HCT116 (cell line): ENCODE measurements at regions not wholly inside any gene's neighbourhood (a gene's known extent, or its start where the extent isn't known, plus 50 kb on each side); places are given as distances from the start of the nearest gene placed in this dataset.

Experiments
- ATAC-seq: fragments of 200-7000 bp; cut with Tn5 transposase; 2 replicates; pipeline ENCODE4 v1.9.1; 2020; ENCODE audit warnings: mild to moderate bottlenecking, moderate library complexity
- BruUV-seq: library from RNA; stranded (reverse); fragments of 400-500 nt; replicated peaks from 2 replicates; lab custom pipeline; 2021; lab: Mats Ljungman, UMichigan
- CTCF ChIA-PET: fragments of 300-600 bp; sonication (Branson Sonifier 250); formaldehyde crosslinking; loops from one replicate; lab custom pipeline; 2021; ENCODE audit warnings: antibody characterized with exemption; lab: Charles Lee
- POLR2A ChIA-PET: fragments of 300-600, 350-600 bp; sonication (Branson Sonifier 250); formaldehyde crosslinking; loops from one replicate; lab custom pipeline; 2021; ENCODE audit warnings: antibody characterized with exemption; lab: Charles Lee
- RAD21 ChIA-PET, 2 experiments: fragments of 300-600 bp; sonication (Branson Sonifier 250); formaldehyde crosslinking; loops; one replicate each; lab custom pipeline; 2023; ENCODE audit warnings: low total read pairs in 2 of 2; ENCODE audit not compliant: uncharacterized antibody in 2 of 2, unreplicated experiment in 2 of 2, low non-redundant PET in 1 of 2; lab: Charles Lee
- DNase-seq: peaks from one replicate; pipeline ENCODE4 v3.0.0-alpha.2; 2010; ENCODE audit warnings: low read depth, low spot score
- H2AFZ ChIP-seq: fragments of 200-600 bp; shearing (Covaris generic), sonication (generic); 2 replicates; pipeline ENCODE4 v1.6.1; 2017; ENCODE audit warnings: low read depth, mixed run types, mixed read lengths, antibody characterized with exemption, low read length; ENCODE audit not compliant: poor library complexity, severe bottlenecking
- H3K27ac ChIP-seq: 2 replicates; pipeline ENCODE4 v1.5.1; 2012; ENCODE audit warnings: low read depth, low read length
- H3K27me3 ChIP-seq: fragments of 200-600 bp; sonication (generic); 2 replicates; pipeline ENCODE4 v1.6.1; 2016; ENCODE audit warnings: mixed run types, low read length, mixed read lengths; ENCODE audit not compliant: insufficient read depth
- H3K36me3 ChIP-seq, 2 experiments: fragments of 200-500 bp in 1 of 2; fragments of 200-600 bp in 1 of 2; sonication (Bioruptor generic) in 1 of 2; sonication (generic) in 1 of 2; 2 replicates each; pipeline versions ENCODE4 v1.5.1 to v1.6.1; 2014 to 2016; ENCODE audit warnings: low read length in 2 of 2, inconsistent platforms in 1 of 2, mixed read lengths in 1 of 2, mixed run types in 1 of 2; ENCODE audit not compliant: insufficient read depth in 2 of 2, control insufficient read depth in 1 of 2
- H3K4me1 ChIP-seq, 2 experiments: fragments of 200-600 bp in 1 of 2; sonication (generic) in 1 of 2; 2 replicates each; pipeline versions ENCODE4 v1.5.1 to v1.6.1; 2012 to 2017; ENCODE audit warnings: low read length in 2 of 2, inconsistent platforms in 1 of 2, mild to moderate bottlenecking in 1 of 2, mixed read lengths in 1 of 2, mixed run types in 1 of 2, moderate library complexity in 1 of 2; ENCODE audit not compliant: insufficient read depth in 2 of 2, control insufficient read depth in 1 of 2
- H3K4me2 ChIP-seq: fragments of 200-600 bp; sonication (generic); 2 replicates; pipeline ENCODE4 v1.6.1; 2017; ENCODE audit warnings: mixed run types, low read length, mixed read lengths
- H3K4me3 ChIP-seq, 2 experiments: fragments of 200-600 bp in 1 of 2; sonication (generic) in 1 of 2; replicated peaks in 1 of 2; 2 replicates each; pipeline ENCODE4 v1.5.1; 2011 to 2016; ENCODE audit warnings: low read length in 2 of 2, control low read depth in 1 of 2, low read depth in 1 of 2, mild to moderate bottlenecking in 1 of 2, mixed read lengths in 1 of 2, mixed run types in 1 of 2
- H3K79me2 ChIP-seq: fragments of 200-600 bp; sonication (generic); 2 replicates; pipeline ENCODE4 v1.6.1; 2017; ENCODE audit warnings: mild to moderate bottlenecking, mixed run types, low read length, moderate library complexity, mixed read lengths; ENCODE audit not compliant: insufficient read depth
- H3K9ac ChIP-seq: fragments of 200-600 bp; sonication (generic); 2 replicates; pipeline ENCODE4 v1.6.1; 2016; ENCODE audit warnings: low read length, mixed read lengths
- H3K9me2 ChIP-seq: fragments of 200-600 bp; sonication (generic), shearing (Covaris generic); 2 replicates; pipeline ENCODE4 v1.6.1; 2017; ENCODE audit warnings: mixed run types, mild to moderate bottlenecking, moderate library complexity; ENCODE audit not compliant: insufficient read depth
- H3K9me3 ChIP-seq, 2 experiments: fragments of 200-500 bp in 1 of 2; fragments of 200-600 bp in 1 of 2; sonication (Bioruptor generic) in 1 of 2; sonication (generic) in 1 of 2; 2 replicates each; pipeline ENCODE4 v1.6.1; 2014 to 2017; ENCODE audit warnings: low read length in 2 of 2, mixed read lengths in 2 of 2, inconsistent platforms in 1 of 2, low read depth in 1 of 2, mild to moderate bottlenecking in 1 of 2, mixed run types in 1 of 2, moderate library complexity in 1 of 2; ENCODE audit not compliant: control insufficient read depth in 1 of 2, insufficient read depth in 1 of 2
- H4K20me1 ChIP-seq: fragments of 200-600 bp; sonication (generic), shearing (Covaris generic); 2 replicates; pipeline ENCODE4 v1.6.1; 2017; ENCODE audit warnings: mixed run types, mild to moderate bottlenecking, moderate library complexity; ENCODE audit not compliant: insufficient read depth
- ATF3 ChIP-seq: IDR thresholded peaks from 2 replicates; pipeline ENCODE4 v1.6.1; 2012
- CBX3 ChIP-seq: IDR thresholded peaks from 2 replicates; pipeline ENCODE4 v1.6.1; 2012; ENCODE audit warnings: low read depth
- CEBPB ChIP-seq: IDR thresholded peaks from 2 replicates; pipeline ENCODE4 v1.6.1; 2012; ENCODE audit warnings: low read depth
- EGR1 ChIP-seq: IDR thresholded peaks from 2 replicates; pipeline ENCODE4 v1.6.1; 2012; ENCODE audit warnings: low read depth
- ELF1 ChIP-seq: IDR thresholded peaks from 2 replicates; pipeline ENCODE4 v1.6.1; 2012; ENCODE audit warnings: low read depth, borderline replicate concordance
- EZH2phosphoT487 ChIP-seq: fragments of 200-600 bp; IDR thresholded peaks from 2 replicates; pipeline ENCODE4 v1.6.1; 2018; ENCODE audit warnings: antibody characterized with exemption, borderline replicate concordance
- FOSL1 ChIP-seq: IDR thresholded peaks from 2 replicates; pipeline ENCODE4 v1.6.1; 2012; ENCODE audit warnings: low read depth
- POLR2A ChIP-seq: IDR thresholded peaks from 2 replicates; pipeline ENCODE4 v1.7.0; 2011; ENCODE audit warnings: borderline replicate concordance; ENCODE audit not compliant: insufficient read depth, insufficient read length; ENCODE audit errors: extremely low read depth
- POLR2AphosphoS5 ChIP-seq: IDR thresholded peaks from 2 replicates; pipeline ENCODE4 v1.6.1; 2011; ENCODE audit warnings: mild to moderate bottlenecking, low read depth, low read length, moderate library complexity
- RAD21 ChIP-seq: IDR thresholded peaks from 2 replicates; pipeline ENCODE4 v1.6.1; 2012; ENCODE audit warnings: low read depth, mild to moderate bottlenecking
- SP1 ChIP-seq: IDR thresholded peaks from 2 replicates; pipeline ENCODE4 v1.6.1; 2012; ENCODE audit warnings: low read depth
- YY1 ChIP-seq: IDR thresholded peaks from 2 replicates; pipeline ENCODE4 v1.6.1; 2011; ENCODE audit warnings: low read length, low read depth, moderate library complexity, mild to moderate bottlenecking; ENCODE audit not compliant: insufficient replicate concordance; ENCODE audit errors: extremely low read depth
- ZBTB33 ChIP-seq: IDR thresholded peaks from 2 replicates; pipeline ENCODE4 v1.6.1; 2011; ENCODE audit warnings: mild to moderate bottlenecking, low read length, moderate library complexity; ENCODE audit not compliant: insufficient replicate concordance; ENCODE audit errors: extremely low read depth
- ZNF274 ChIP-seq: fragments of 200-500 bp; sonication (Bioruptor generic); IDR thresholded peaks from 2 replicates; pipeline ENCODE4 v1.6.1; 2014; ENCODE audit warnings: mild to moderate bottlenecking, low read depth, low read length, inconsistent platforms
- intact Hi-C: fragments of 100-400 bp; cut with micrococcal nuclease; formaldehyde crosslinking; loops from 2 replicates; pipeline ENCODE4 v1.10.0; 2022
- TF ChIP-seq, protein P1 (sequence below): IDR thresholded peaks from 2 replicates; pipeline ENCODE4 v1.6.1; 2012; ENCODE audit warnings: low read depth
- TF ChIP-seq, protein P2 (sequence below), 3 experiments: fragments of 200-600 bp in 1 of 3; sonication (generic) in 1 of 3; IDR thresholded peaks in 2 of 3; conservative IDR thresholded peaks in 1 of 3; 2 replicates each; pipeline ENCODE4 v1.5.1; 2012 to 2017; ENCODE audit warnings: low read depth in 2 of 3, low read length in 2 of 3, antibody characterized with exemption in 1 of 3, borderline replicate concordance in 1 of 3, control low read depth in 1 of 3, mild to moderate bottlenecking in 1 of 3, mixed read lengths in 1 of 3, mixed run types in 1 of 3, moderate library complexity in 1 of 3; ENCODE audit not compliant: insufficient read depth in 1 of 3

- no peaks in the 10 kb centered on the region for H3K9me3 ChIP-seq
- H3K27ac ChIP-seq: no peak overlapping the region
- DNase-seq (no peak), ATAC-seq (no peak)
- no peak overlapping the region for H3K9ac ChIP-seq
- no peaks in the 10 kb centered on the region for H3K4me1 ChIP-seq
- H4K20me1 ChIP-seq: no peaks in the 10 kb centered on the region
- intact Hi-C loops: no loop called here
- no peaks in the 10 kb centered on the region for H3K79me2 ChIP-seq
- TF ChIP-seq CEBPB (no peak), ZBTB33 (no peak), FOSL1 (no peak), POLR2A (no peak), YY1 (no peak), POLR2AphosphoS5 (no peak), SP1 (no peak), ZNF274 (no peak), EGR1 (no peak), CBX3 (no peak), EZH2phosphoT487 (no peak), ATF3 (no peak), ELF1 (no peak), RAD21 (no peak)
- TF ChIP-seq, protein P1, sequence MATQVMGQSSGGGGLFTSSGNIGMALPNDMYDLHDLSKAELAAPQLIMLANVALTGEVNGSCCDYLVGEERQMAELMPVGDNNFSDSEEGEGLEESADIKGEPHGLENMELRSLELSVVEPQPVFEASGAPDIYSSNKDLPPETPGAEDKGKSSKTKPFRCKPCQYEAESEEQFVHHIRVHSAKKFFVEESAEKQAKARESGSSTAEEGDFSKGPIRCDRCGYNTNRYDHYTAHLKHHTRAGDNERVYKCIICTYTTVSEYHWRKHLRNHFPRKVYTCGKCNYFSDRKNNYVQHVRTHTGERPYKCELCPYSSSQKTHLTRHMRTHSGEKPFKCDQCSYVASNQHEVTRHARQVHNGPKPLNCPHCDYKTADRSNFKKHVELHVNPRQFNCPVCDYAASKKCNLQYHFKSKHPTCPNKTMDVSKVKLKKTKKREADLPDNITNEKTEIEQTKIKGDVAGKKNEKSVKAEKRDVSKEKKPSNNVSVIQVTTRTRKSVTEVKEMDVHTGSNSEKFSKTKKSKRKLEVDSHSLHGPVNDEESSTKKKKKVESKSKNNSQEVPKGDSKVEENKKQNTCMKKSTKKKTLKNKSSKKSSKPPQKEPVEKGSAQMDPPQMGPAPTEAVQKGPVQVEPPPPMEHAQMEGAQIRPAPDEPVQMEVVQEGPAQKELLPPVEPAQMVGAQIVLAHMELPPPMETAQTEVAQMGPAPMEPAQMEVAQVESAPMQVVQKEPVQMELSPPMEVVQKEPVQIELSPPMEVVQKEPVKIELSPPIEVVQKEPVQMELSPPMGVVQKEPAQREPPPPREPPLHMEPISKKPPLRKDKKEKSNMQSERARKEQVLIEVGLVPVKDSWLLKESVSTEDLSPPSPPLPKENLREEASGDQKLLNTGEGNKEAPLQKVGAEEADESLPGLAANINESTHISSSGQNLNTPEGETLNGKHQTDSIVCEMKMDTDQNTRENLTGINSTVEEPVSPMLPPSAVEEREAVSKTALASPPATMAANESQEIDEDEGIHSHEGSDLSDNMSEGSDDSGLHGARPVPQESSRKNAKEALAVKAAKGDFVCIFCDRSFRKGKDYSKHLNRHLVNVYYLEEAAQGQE: no peak
- TF ChIP-seq, protein P2, sequence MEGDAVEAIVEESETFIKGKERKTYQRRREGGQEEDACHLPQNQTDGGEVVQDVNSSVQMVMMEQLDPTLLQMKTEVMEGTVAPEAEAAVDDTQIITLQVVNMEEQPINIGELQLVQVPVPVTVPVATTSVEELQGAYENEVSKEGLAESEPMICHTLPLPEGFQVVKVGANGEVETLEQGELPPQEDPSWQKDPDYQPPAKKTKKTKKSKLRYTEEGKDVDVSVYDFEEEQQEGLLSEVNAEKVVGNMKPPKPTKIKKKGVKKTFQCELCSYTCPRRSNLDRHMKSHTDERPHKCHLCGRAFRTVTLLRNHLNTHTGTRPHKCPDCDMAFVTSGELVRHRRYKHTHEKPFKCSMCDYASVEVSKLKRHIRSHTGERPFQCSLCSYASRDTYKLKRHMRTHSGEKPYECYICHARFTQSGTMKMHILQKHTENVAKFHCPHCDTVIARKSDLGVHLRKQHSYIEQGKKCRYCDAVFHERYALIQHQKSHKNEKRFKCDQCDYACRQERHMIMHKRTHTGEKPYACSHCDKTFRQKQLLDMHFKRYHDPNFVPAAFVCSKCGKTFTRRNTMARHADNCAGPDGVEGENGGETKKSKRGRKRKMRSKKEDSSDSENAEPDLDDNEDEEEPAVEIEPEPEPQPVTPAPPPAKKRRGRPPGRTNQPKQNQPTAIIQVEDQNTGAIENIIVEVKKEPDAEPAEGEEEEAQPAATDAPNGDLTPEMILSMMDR (IDR thresholded peaks at IDR 0.05 in 2 of 3, conservative IDR thresholded peaks at IDR 0.05 in 1 of 3; ENCODE audit: borderline replicate concordance in 1 of 3, insufficient read depth in 1 of 3, low read depth in 2 of 3, low read length in 2 of 3): no peak
- BruUV-seq: no TSS peak
- ChIA-PET RAD21 (no interaction called here), CTCF (no interaction called here), POLR2A (no interaction called here)
- no peaks in the 10 kb centered on the region for H3K36me3 ChIP-seq
- H3K27me3 ChIP-seq: peaks cover 11% of the 10 kb centered on the region
- H3K9me2 ChIP-seq: no peaks in the 10 kb centered on the region
- H3K4me3 ChIP-seq: no peak overlapping the region
- H2AFZ ChIP-seq: no peak overlapping the region
- no peak overlapping the region for H3K4me2 ChIP-seq
Observed at GRCh38 chr5:60365001-60365400, 335.0 kb downstream of the DEPDC1B start.
